Glomerular endothelial cell (primary cell): ENCODE measurements at regions not wholly inside any gene's neighbourhood (a gene's known extent, or its start where the extent isn't known, plus 50 kb on each side); places are given as distances from the start of the nearest gene placed in this dataset.

ENCODE experiments used
- DNase-seq: peaks from one replicate; pipeline ENCODE4 v3.0.0-alpha.2; 2011; ENCODE audit warnings: low read depth, low spot score; ENCODE audit errors: extremely low read depth

DNA sequence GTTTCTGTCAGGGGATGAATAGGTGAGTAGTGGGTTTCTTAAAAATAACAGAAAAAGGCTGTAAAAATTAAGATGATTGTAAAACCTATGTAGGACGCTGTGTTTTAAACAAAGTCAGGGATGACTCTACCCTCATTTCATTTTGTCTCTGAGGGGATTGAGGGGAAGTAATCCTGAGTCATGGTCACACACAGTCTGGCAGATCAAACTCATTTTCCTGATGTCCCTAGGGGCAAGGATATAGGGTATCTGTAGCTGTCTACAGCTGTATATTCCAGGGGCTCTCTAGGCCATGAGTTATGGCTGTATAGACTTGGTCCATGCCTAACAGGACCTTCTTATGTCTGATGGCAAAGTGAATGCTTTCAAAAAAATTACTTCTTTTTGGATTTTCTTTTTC lies 421.1 kb downstream of the PDCD6IP start:
- no peak for DNase-seq

DNA sequence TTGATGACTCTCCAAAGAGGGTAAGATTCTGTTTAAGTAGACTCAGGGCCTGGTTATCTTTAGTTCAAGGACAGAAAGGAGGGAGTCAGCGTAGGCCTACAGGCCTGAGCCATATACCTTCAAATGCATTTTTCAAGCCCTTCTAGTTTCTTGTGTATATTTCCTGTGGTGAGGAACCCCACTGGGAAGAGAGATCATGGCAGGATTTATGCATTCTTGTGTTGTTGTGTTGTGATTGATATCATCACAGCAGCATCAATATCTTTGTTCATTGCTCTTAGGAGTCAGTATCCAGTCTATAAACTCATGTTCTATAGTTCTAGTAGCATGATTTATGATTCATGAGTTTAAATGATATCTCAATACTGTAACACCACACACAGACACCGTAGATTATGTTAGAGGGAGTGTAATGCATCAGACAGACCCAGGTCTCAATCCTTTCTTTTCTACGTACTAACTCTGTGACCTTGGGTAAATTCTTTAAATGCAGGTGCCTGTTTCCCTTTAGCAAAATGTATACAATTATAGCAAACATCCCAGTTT lies 427.5 kb downstream of the PDCD6IP start:
- DNase-seq: no peak

- no peak for DNase-seq
Observed at GRCh38 chr3:34229876-34230275, 431.4 kb downstream of the PDCD6IP start.

DNA sequence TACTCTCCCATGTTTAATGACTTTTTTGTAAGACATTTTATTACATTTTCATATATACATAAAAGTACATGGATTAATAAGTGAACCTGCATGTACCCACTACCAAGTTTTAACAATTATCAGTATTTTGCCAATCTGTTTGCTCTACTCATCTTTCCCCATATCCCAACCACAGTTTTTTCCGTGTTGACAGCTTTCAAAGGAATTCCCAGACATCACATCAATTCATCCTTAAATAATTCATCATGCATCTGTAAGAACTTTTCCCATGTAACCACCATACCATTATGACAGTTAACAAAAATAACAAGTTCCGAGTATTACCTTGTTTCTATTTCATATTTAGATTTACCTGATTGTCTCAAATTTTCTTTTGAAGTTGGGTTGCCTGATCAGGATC lies 436.7 kb downstream of the PDCD6IP start:
- no peak for DNase-seq

- no peak for DNase-seq
Observed at GRCh38 chr3:34237946-34238345, 439.5 kb downstream of the PDCD6IP start.

DNA sequence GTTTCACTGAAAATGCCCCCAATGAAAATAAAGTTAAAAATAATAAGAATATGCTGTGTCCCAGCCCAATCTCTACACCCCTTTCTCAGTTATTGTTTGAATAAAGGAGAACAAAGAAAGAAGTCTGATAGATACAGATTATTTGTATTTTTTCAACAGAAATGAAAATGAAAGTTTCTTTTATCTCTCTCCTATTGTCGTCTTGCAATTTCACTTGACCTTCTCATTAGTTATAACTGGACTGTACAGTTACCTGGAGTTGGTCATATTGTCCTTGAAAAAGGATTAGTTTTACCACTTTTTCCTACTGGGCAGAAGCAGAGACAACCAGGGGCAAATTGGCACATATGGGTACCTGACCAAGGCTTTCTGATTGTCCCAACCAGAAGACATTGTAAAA lies 440.0 kb downstream of the PDCD6IP start:
- DNase-seq: no peak

- no peak for DNase-seq
Observed at GRCh38 chr3:34239287-34239686, 440.9 kb downstream of the PDCD6IP start.

DNA sequence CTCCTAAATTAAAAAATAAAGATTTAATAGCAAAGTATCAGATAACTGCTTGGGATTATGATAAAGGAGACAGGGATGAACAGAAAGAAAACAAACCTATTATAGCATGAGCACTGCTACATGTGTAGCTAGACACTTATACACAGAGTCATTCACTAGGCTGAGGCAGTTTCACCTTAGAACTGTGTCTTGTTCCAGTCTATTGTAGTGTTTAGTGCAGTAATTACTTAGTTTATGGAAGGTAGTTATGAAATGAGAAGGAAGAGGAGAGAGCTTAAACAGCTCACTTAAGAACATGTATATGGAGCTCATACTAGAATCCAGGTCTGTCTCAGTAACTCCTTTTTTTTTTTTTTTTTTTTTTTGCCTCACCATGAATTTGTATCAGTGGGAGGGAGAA lies 441.4 kb downstream of the PDCD6IP start:
- no peak for DNase-seq

DNA sequence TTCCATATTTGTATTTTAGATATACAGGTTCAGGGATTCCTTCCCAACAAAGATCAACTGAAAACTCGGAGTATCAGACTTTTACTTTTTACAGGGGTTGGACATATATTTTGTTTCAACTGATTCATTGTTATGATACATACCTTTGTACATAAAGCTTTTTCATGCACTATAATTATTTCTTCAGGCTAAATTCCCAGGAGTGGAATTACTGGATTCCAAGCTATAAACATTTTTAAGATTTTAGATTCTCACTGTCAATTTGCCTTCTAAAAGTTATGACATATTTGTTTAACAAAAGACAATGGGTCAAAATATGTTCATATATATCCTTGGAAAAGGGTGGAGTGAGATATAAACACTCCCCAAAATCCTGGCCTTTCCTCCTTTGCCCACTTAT lies 449.0 kb downstream of the PDCD6IP start:
- no peak for DNase-seq

- DNase-seq: no peak
Observed at GRCh38 chr3:34248352-34248751, 449.9 kb downstream of the PDCD6IP start.

DNA sequence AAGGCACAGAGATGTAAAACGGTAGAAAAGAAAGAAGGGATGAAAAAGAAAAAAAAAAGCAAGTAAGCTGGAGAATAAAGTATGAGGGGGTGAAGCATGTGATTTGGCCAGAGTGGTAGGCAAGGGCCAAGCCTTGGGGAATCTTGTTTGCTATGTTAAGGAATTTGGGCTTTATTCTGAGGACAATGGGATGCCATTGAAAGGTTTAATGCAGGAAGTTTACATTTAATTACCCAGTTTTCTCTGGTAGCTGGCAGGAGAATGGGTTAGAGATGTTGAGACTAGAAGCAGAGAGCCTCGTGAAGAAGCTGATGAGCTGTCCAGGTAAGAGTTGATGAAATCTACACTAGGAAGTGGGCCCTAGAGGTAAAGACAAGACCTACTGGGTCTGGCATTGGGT lies 455.9 kb downstream of the PDCD6IP start:
- DNase-seq: no peak

- no peak for DNase-seq
Observed at GRCh38 chr3:34256021-34256420, 457.6 kb downstream of the PDCD6IP start.

DNA sequence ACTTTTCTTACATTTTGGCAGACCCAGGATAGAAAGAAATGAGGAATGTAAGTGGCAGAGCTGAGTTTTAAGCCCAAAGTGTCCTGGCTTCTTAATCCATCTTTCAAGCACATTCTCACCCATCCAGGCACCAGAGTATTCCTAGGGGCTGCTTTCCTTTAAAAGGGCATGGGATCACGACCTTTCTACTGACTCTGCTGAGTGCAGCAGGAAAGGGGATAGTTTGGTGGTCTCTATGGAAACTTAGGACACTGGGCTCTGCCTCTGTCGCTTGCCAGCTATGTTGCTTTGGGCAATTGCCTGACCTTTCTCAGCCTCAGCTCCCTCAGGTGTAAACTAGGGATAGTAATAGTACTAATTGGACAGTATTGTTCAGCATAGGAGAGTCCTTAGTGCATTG lies 458.4 kb downstream of the PDCD6IP start:
- DNase-seq: no peak

DNA sequence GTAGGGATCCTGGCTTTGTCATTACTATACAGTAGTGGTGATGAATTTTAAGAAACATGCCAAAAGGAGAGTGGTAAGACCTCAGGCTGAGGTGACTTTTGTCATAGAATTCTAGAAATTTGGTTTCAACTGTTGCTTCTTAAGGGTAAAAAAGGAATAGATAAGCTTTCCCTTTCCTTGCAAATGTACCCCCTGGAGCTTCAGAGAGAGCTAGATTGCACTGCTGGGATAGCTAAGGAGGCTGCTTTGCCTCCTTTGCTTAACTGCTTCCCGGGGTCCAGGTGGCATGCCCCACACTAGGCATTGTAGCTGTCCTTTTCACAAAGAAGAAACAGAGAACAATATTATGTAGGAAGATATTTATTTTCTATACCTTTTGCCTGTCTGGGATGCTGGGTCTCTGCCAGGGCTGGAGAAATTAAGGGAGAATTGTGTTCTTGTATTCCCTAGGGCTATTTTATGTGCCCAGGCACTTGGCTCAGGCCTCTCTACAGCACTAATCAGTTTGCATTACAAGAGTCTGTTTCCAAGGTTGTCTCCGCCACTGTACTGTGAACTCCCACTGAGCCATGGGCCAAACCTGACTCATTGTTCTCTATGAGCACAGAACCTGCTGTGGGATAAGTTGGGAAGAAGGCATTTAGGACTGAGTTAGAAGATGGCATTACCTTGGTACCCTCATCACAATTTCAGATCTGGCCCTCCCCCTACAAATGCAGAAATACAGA lies 460.0 kb downstream of the PDCD6IP start:
- no peak for DNase-seq

- DNase-seq: peak; percentile 23
Observed at GRCh38 chr3:34260271-34261000, 462.0 kb downstream of the PDCD6IP start.

DNA sequence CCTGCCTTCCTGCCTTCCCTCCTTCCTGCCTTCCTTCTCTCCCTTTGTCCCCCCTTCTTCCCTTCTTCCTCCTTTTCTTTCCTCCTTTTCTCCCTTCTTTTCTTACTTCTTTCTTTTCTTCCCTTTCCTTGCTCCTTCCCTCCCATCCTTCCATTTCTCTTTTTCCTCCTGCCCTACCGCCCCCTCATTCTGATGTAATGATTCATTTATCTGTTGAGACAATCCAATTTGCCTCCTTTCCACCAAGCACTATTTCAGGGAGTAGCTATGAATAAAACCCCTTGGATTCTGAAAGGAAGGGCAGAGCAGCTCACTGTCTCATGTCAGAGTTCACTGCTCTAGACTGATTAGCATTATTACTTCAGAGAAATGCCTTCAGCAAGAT lies 462.6 kb downstream of the PDCD6IP start:
- no peak for DNase-seq

GRCh38 chr3:34263101-34263621 lies 464.7 kb downstream of the PDCD6IP start:
- DNase-seq: no peak

GRCh38 chr3:34264337-34265041 lies 466.1 kb downstream of the PDCD6IP start:
- DNase-seq: no peak

DNA sequence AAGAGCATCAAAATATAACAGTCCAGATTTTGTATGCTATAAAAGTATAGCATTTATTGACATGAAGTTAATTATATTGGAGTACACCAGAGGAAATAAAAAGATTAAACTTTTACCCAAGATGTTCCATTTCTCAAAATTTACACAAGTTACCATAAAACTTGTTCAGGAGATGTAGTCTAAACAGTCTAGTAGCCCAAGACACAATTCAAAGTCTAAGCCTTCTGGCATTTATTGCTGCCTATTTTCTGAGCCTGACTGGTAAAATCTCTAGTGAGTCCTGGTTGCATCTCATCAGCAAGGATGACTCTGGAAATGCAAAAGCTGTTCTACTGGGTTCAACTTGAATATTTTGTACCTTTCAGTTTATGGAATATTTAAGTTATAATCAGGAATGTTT lies 468.7 kb downstream of the PDCD6IP start:
- no peak for DNase-seq

GRCh38 chr3:34268032-34268709 lies 469.7 kb downstream of the PDCD6IP start:
- DNase-seq: no peak

GRCh38 chr3:34275811-34276210 lies 477.4 kb downstream of the PDCD6IP start:
- no peak for DNase-seq
